Naive thymus-derived CD8-positive, alpha-beta T cell (primary cell): ENCODE measurements at regions not wholly inside any gene's neighbourhood (a gene's known extent, or its start where the extent isn't known, plus 50 kb on each side); places are given as distances from the start of the nearest gene placed in this dataset.
"Not testable (repeated sequence)": the region's sequence is repeated elsewhere in the genome, so short reads cannot be mapped to it uniquely, and the experiment has no call there.

Source experiments
- ATAC-seq, 2 donors: fragments of 150-1000 bp; cut with Tn5 transposase in 1 of 2; sonication (Bioruptor Pico), chemical (Tn5 transposase) in 1 of 2; 1 replicate in 1 of 2; 2 replicates in 1 of 2; pipeline ENCODE4 v1.10.0; 2021; ENCODE audit warnings: mild to moderate bottlenecking in 2 of 2, moderate library complexity in 2 of 2
- POLR2A ChIA-PET: fragments of 350-600 bp; sonication (Branson Sonifier 250); formaldehyde crosslinking; loops from one replicate; lab custom pipeline; 2021; ENCODE audit warnings: antibody characterized with exemption; lab: Charles Lee
- DNase-seq, 10 donors: peaks; one replicate each; pipeline versions ENCODE4 v3.0.0 to v3.0.0-alpha.2; 2020 to 2022
- H3K27ac Mint-ChIP-seq, 10 donors: one replicate each; pipeline ENCODE4 v1.8.0; 2020 to 2022; ENCODE audit warnings: mild to moderate bottlenecking in 10 of 10, mixed read lengths in 10 of 10, moderate library complexity in 4 of 10, inconsistent platforms in 1 of 10
- H3K27me3 Mint-ChIP-seq, 5 donors: one replicate each; pipeline ENCODE4 v1.8.0; 2021 to 2022; ENCODE audit warnings: mixed read lengths in 5 of 5
- H3K36me3 Mint-ChIP-seq, 3 donors: one replicate each; pipeline ENCODE4 v1.8.0; 2020 to 2022; ENCODE audit warnings: mixed read lengths in 3 of 3, mild to moderate bottlenecking in 2 of 3, inconsistent platforms in 1 of 3
- H3K4me1 Mint-ChIP-seq, 4 donors: one replicate each; pipeline ENCODE4 v1.8.0; 2021 to 2022; ENCODE audit warnings: mixed read lengths in 4 of 4
- H3K4me3 Mint-ChIP-seq, 10 donors: one replicate each; pipeline ENCODE4 v1.8.0; 2020 to 2022; ENCODE audit warnings: mild to moderate bottlenecking in 10 of 10, mixed read lengths in 10 of 10, moderate library complexity in 6 of 10, inconsistent platforms in 1 of 10
- H3K9me3 Mint-ChIP-seq, 9 donors: one replicate each; pipeline ENCODE4 v1.8.0; 2020 to 2022; ENCODE audit warnings: mixed read lengths in 9 of 9, mild to moderate bottlenecking in 3 of 9, inconsistent platforms in 1 of 9, moderate library complexity in 1 of 9

- peaks cover 0 to 5% (median 0%) of the 10 kb centered on the region in 9 donors for H3K9me3 Mint-ChIP-seq
- DNase-seq (no peak), ATAC-seq (no peak)
- no peaks in the 10 kb centered on the region for H3K4me1 Mint-ChIP-seq
- H3K4me3 Mint-ChIP-seq: no peak overlapping the region
- H3K27ac Mint-ChIP-seq: no peak overlapping the region
- H3K36me3 Mint-ChIP-seq: no peaks in the 10 kb centered on the region
- H3K27me3 Mint-ChIP-seq: peaks cover 0 to 5% (median 2%) of the 10 kb centered on the region in 5 donors
- POLR2A ChIA-PET: no interaction called here
Measured at GRCh38 chr6:112488238-112488637, 141.1 kb downstream of the RFPL4B start.

- H3K27me3 Mint-ChIP-seq: peaks cover 0 to 5% (median 0%) of the 10 kb centered on the region in 5 donors
- H3K9me3 Mint-ChIP-seq: peaks cover 0 to 11% (median 0%) of the 10 kb centered on the region in 9 donors
- DNase-seq (no peak), ATAC-seq (no peak)
- H3K27ac Mint-ChIP-seq: no peak overlapping the region
- H3K36me3 Mint-ChIP-seq: no peaks in the 10 kb centered on the region
- H3K4me1 Mint-ChIP-seq: no peaks in the 10 kb centered on the region
- no peak overlapping the region for H3K4me3 Mint-ChIP-seq
- POLR2A ChIA-PET: no interaction called here
Measured at GRCh38 chr6:112501705-112502104, 154.6 kb downstream of the RFPL4B start.

DNA sequence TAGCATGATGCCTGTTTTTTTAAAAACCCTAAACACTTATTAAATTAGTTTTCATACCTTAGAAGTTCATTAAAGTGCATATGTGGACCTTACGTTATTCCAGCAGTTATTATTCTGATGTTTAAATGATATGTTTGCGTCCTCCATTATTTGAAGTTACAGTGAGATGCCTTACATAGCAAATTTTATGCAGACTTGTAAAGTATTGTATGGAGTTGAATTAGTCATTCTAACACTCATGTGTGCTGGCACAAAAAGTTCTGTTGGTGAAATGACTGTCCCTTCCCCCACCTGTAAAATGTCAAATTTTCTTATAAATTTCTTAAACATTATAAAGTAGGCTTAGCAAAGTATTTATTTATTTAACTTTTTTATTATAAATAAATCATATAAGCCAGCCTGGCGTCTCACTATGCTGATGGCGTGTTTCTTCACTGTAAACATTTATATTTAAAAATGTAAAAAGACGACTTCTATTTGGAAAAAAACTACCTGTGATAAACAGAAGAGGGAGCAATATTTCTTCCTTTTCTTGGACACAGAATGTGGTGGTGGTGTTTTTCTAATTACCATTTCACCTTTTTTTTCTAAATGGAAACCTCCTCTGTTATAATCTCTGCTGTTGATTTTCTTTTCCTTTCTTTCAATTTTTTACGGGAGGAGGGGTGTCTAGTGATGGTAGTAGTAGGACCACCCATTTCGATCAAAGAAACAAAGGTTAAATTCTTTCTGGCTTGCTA, 155.4 kb downstream of the RFPL4B start:
- DNase-seq (no peak), ATAC-seq (no peak)
- H3K36me3 Mint-ChIP-seq: no peaks in the 10 kb centered on the region
- H3K4me3 Mint-ChIP-seq: no peak overlapping the region
- peaks cover 0 to 5% (median 0%) of the 10 kb centered on the region in 5 donors for H3K27me3 Mint-ChIP-seq
- H3K27ac Mint-ChIP-seq: no peak overlapping the region
- POLR2A ChIA-PET: no interaction called here
- no peaks in the 10 kb centered on the region for H3K4me1 Mint-ChIP-seq
- H3K9me3 Mint-ChIP-seq: peaks cover 0 to 11% (median 0%) of the 10 kb centered on the region in 9 donors

DNA sequence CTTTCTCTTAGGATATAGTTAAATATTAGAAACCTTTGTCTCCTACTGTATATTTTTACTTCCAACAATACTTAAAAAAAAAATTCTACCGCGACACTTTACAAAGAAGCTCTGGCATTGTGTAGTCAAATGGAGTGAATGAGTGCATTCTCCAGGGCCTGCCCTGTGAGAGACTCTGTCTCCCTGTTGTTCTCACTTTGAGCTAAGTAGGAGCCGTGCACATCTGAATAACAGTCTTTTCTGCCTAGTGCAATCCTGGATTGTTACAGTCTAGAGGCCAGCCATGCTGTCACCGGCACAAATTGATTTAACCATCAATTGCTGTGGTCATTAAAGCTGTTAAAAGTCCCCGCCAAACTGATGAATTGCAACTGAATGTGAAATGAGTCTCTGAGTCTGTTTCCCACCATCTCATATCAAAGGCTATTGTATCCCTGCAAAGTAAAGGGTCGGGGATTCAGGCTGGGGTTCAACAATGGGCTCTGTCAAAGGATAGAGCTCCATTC, 156.0 kb downstream of the RFPL4B start:
- H3K9me3 Mint-ChIP-seq: peaks cover 0 to 11% (median 0%) of the 10 kb centered on the region in 9 donors
- H3K27ac Mint-ChIP-seq: no peak overlapping the region
- ATAC-seq (no peak), DNase-seq (no peak)
- no peak overlapping the region for H3K4me3 Mint-ChIP-seq
- H3K27me3 Mint-ChIP-seq: peaks cover 0 to 5% (median 0%) of the 10 kb centered on the region in 5 donors
- no peaks in the 10 kb centered on the region for H3K4me1 Mint-ChIP-seq
- no peaks in the 10 kb centered on the region for H3K36me3 Mint-ChIP-seq
- POLR2A ChIA-PET: no interaction called here

DNA sequence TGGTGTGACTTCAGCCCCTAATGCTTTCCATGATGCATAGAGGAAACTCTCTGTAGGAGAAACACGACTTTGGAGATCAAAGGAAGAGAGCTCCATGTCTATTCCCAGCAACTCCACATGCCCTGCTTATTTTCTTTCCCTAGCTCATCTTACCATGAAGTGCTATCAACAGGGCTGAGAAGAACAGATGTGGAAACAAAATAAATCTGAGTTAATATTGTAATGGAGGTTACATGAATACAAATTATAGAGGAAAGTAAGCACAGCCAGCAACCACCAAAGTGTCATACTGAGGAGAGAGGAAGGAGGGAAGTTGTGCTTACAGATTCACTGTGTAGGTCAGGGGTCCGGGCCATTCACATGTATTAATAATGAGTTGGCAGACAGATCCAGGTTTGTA, 157.5 kb downstream of the RFPL4B start:
- Mint-ChIP-seq H3K4me3 (no peak overlapping the region), H3K36me3 (no peaks in the 10 kb centered on the region), H3K9me3 (peaks cover 0 to 6% (median 2%) of the 10 kb centered on the region in 9 donors), H3K4me1 (no peaks in the 10 kb centered on the region), H3K27me3 (peaks cover 0 to 2% (median 0%) of the 10 kb centered on the region in 5 donors), H3K27ac (no peak overlapping the region)
- DNase-seq: no peak
- POLR2A ChIA-PET: no interaction called here
- no peak for ATAC-seq

DNA sequence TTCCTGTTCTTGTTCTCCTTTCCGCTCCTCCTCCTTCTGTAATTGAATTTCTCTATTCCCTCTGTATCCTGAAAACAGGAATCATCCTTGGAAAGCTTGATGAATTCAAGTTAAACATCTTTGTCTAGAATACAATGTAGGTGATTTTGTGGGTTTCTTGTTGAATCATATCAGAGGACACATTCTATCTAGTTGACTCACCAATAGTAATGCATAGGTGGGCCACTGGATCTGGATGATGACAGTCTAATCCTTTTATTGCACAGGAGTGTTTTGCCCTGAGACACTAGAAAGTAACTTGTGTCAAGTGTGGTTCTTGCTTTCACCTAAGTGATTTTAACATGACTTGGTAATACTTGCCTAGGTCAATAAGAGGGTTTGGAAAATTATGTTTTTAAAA, 164.3 kb downstream of the RFPL4B start:
- H3K27me3 Mint-ChIP-seq: peaks cover 0 to 16% (median 5%) of the 10 kb centered on the region in 5 donors
- no peak for ATAC-seq
- POLR2A ChIA-PET: no interaction called here
- no peak overlapping the region for H3K27ac Mint-ChIP-seq
- peaks cover 0 to 15% (median 0%) of the 10 kb centered on the region in 9 donors for H3K9me3 Mint-ChIP-seq
- H3K4me1 Mint-ChIP-seq: no peaks in the 10 kb centered on the region
- H3K4me3 Mint-ChIP-seq: no peak overlapping the region
- no peaks in the 10 kb centered on the region for H3K36me3 Mint-ChIP-seq
- no peak for DNase-seq

DNA sequence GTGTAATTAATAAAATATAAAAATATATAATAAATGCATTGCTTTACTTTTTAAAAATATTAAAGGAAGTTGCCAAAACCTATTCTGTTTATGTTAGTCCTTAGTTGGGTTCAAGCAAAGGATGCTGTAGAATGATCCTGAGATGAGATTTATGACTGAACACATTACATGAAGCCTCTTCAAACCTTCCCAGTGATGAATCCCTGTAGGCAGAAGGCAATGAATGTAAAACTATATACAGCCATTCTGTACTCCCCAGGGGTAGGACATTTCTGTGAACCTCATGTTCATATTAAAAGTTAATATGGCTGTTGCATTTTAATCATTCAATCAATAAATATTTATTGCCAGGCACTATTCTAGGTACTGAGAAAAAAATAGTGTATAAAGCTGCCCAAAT, 166.0 kb downstream of the RFPL4B start:
- Mint-ChIP-seq H3K27me3 (peaks cover 0 to 16% (median 5%) of the 10 kb centered on the region in 5 donors), H3K9me3 (peaks cover 0 to 15% (median 0%) of the 10 kb centered on the region in 9 donors), H3K27ac (no peak overlapping the region), H3K4me1 (no peaks in the 10 kb centered on the region), H3K4me3 (no peak overlapping the region), H3K36me3 (no peaks in the 10 kb centered on the region)
- POLR2A ChIA-PET: no interaction called here
- no peak for DNase-seq
- no peak for ATAC-seq

- no peaks in the 10 kb centered on the region for H3K27me3 Mint-ChIP-seq
- H3K4me1 Mint-ChIP-seq: no peaks in the 10 kb centered on the region
- H3K27ac Mint-ChIP-seq: no peak overlapping the region
- H3K4me3 Mint-ChIP-seq: no peak overlapping the region
- no peak for DNase-seq
- H3K9me3 Mint-ChIP-seq: peaks cover 0 to 9% (median 0%) of the 10 kb centered on the region in 9 donors
- no peak for ATAC-seq
- no peaks in the 10 kb centered on the region for H3K36me3 Mint-ChIP-seq
- POLR2A ChIA-PET: no interaction called here
Measured at GRCh38 chr6:112522587-112522986, 175.5 kb downstream of the RFPL4B start.

GRCh38 chr6:112524071-112524470, 176.9 kb downstream of the RFPL4B start:
- Mint-ChIP-seq H3K27ac (no peak overlapping the region), H3K4me1 (no peaks in the 10 kb centered on the region), H3K9me3 (peaks cover 0 to 9% (median 0%) of the 10 kb centered on the region in 9 donors), H3K27me3 (no peaks in the 10 kb centered on the region), H3K4me3 (no peak overlapping the region), H3K36me3 (peaks cover 0 to under 1% (median 0%) of the 10 kb centered on the region in 3 donors)
- DNase-seq (no peak), ATAC-seq (no peak)
- POLR2A ChIA-PET: no interaction called here

DNA sequence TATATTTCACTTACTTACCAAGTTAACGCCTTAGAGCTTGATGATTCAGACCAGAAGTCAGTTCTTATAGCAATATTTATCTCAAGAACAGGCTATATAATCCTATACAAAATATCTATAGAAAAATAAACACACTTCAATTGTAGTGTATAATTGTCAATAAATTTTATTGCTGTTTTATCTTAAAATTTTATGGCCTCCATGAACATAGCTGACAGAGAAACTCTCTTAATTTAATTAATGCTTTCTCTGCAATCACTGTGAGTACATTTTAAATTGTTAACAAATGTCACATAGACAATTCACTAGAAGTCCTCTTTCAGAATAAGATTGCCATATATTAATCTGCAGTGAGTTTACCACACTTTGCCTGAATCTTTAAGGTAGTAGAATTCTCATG, 178.6 kb downstream of the RFPL4B start:
- DNase-seq: no peak
- POLR2A ChIA-PET: interaction anchor here (0.6 kb wide), 1 partner anchor 43 kb away, joined by 3 read pairs; no protein-coding TSS in a partner anchor
- Mint-ChIP-seq H3K9me3 (peaks cover 0 to 9% (median 3%) of the 10 kb centered on the region in 9 donors), H3K27me3 (no peaks in the 10 kb centered on the region), H3K27ac (no peak overlapping the region), H3K4me1 (no peaks in the 10 kb centered on the region), H3K4me3 (no peak overlapping the region), H3K36me3 (peaks cover 0 to 4% (median 0%) of the 10 kb centered on the region in 3 donors)
- no peak for ATAC-seq

GRCh38 chr6:112526594-112526993, 179.5 kb downstream of the RFPL4B start:
- no peaks in the 10 kb centered on the region for H3K4me1 Mint-ChIP-seq
- no peak for ATAC-seq
- H3K4me3 Mint-ChIP-seq: no peak overlapping the region
- peaks cover 0 to 8% (median 3%) of the 10 kb centered on the region in 9 donors for H3K9me3 Mint-ChIP-seq
- POLR2A ChIA-PET: no interaction called here
- peaks cover 0 to 4% (median 0%) of the 10 kb centered on the region in 3 donors for H3K36me3 Mint-ChIP-seq
- DNase-seq: no peak
- H3K27me3 Mint-ChIP-seq: no peaks in the 10 kb centered on the region
- no peak overlapping the region for H3K27ac Mint-ChIP-seq

GRCh38 chr6:112528306-112528705, 181.2 kb downstream of the RFPL4B start:
- H3K4me1 Mint-ChIP-seq, H3K27me3 Mint-ChIP-seq, ATAC-seq, H3K27ac Mint-ChIP-seq, POLR2A ChIA-PET, H3K9me3 Mint-ChIP-seq, DNase-seq, H3K36me3 Mint-ChIP-seq, H3K4me3 Mint-ChIP-seq: not testable (repeated sequence)

DNA sequence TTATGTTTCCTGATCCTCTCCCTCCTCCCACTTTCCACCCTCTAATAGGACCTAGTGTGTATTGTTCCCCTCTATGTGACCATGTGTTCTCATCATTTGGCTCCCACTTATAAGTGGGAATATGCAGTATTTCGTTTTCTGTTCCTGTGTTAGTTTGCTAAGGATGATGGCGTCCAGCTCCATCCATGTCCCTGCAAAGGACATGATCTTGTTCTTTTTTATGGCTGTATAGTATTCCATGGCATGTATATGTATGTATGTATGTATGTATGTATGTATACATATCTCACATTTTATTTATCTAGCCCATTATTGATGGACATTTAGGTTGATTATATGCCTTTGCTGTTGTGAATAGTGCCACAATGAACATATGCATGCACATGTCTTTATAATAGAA, 188.7 kb downstream of the RFPL4B start:
- no peak for ATAC-seq

More for the DNA sequence above, 188.7 kb downstream of the RFPL4B start:
- no peak overlapping the region for H3K4me3 Mint-ChIP-seq
- H3K27me3 Mint-ChIP-seq: peaks cover 0 to 3% (median 0%) of the 10 kb centered on the region in 5 donors
- peaks cover 5 to 22% (median 8%) of the 10 kb centered on the region in 9 donors for H3K9me3 Mint-ChIP-seq
- no peak overlapping the region for H3K27ac Mint-ChIP-seq
- POLR2A ChIA-PET: no interaction called here
- DNase-seq: no peak
- no peaks in the 10 kb centered on the region for H3K4me1 Mint-ChIP-seq
- H3K36me3 Mint-ChIP-seq: no peaks in the 10 kb centered on the region
